ENCODE measurements at regions not wholly inside any gene's neighbourhood (a gene's known extent, or its start where the extent isn't known, plus 50 kb on each side); places are given as distances from the start of the nearest gene placed in this dataset.

DNA sequence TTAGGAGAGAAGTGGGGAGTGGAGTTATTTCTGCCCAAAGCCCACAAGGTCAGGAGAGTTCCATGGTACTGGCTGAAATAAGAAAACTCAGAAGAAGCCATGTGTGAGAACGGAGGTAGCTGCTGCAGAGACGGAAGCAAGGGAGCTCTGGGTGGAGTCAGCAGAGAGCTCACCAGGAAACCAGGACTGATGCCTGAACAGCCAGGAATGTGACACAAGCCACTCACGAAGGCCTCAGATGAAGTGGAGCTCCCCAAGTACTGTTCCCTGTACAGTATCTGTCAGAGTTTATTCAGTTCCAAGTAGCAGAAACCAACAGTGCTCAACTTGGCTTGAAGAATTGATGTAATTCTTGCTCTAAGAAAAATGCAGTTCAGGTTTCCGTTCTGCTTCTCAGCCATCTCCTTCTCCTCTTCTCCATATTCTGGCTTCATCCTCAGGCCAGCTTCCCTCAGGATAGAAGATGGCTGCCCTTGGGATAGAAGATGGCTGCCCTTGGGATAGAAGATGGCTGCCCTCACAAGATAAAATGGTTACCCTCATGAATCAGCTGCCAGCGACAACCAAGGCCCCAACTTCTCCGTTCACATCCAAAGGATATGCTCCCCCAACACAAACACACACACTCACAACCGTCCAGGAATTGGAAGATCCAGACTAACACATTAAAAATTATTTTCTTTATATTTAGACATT lies 117.4 kb upstream of the SH3BP4 start:
- peaks cover 19% of the 10 kb centered on the region for H3K4me1 ChIP-seq
- H3K9me3 ChIP-seq: no peaks in the 10 kb centered on the region
- ChIA-PET POLR2A (no interaction called here), CTCF (interaction anchor here (0.6 to 1.8 kb wide), 4 partner anchors 8 to 273 kb away, joined by 3 to 7 read pairs (median 3); no protein-coding TSS in a partner anchor)
- peak overlapping the region in 1 of 2 experiments; percentile 19; a peak in 2 of 6 replicates for H3K27ac ChIP-seq
- WGBS (ENCODE audit: missing lambda C conversion rate): 87% methylated on average over 7 of the region's 7 CpGs
- no peak overlapping the region for H3K4me2 ChIP-seq
- ATAC-seq: no peak
- FAIRE-seq: no peak
- TF ChIP-seq FOSB (CRISPR knock-in tag; IDR thresholded peaks at IDR 0.05): no peak
- no peak for TF ChIP-seq TP53 (CRISPR knock-in tag; IDR thresholded peaks at IDR 0.05)
- no peak for DNase-seq (ENCODE audit: low read depth in 1 of 2, low spot score in 1 of 2)
- no peak overlapping the region for H3K4me3 ChIP-seq

DNA sequence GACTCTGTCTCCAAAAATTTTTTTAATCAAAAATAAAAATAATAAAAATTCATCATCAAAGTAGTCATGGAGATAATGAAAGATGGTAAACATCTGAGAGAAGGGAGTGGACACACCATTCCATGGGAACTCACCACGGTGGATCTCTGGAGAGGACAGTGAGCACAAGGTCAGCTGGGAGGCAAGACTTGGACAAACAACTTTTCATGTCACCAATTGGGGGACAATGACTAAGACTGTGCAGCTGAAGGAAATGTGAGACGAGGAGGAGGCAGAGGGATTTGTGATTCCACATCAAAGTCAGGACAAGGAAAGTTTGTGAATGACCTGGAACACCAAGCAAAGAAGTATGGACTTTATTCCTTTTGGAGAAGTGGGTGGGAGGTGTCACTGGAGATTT lies 121.0 kb upstream of the SH3BP4 start:
- Histone ChIP-seq H3K27ac (peak overlapping the region in 1 of 2 experiments; percentile 35; a peak in 3 of 6 replicates), H3K4me1 (peaks cover 4% of the 10 kb centered on the region; the same call in 1 of the 3 replicates), H3K4me2 (no peak overlapping the region), H3K9me3 (no peaks in the 10 kb centered on the region), H3K4me3 (no peak overlapping the region)
- WGBS (ENCODE audit: missing lambda C conversion rate): 59% methylated on average over 2 of the region's 2 CpGs
- ChIA-PET CTCF (no interaction called here), POLR2A (no interaction called here)
- ATAC-seq (no peak), DNase-seq (ENCODE audit: low read depth in 1 of 2, low spot score in 1 of 2) (no peak), FAIRE-seq (no peak)
- TF ChIP-seq NFE2L2 (conservative IDR thresholded peaks at IDR 0.05; ENCODE audit: low read length) (no peak), RAD21 (conservative IDR thresholded peaks at IDR 0.05 in 1 of 2, IDR thresholded peaks at IDR 0.05 in 1 of 2) (no peak), RNF2 (IDR thresholded peaks at IDR 0.05; ENCODE audit: borderline replicate concordance, low read depth) (no peak), FOSB (CRISPR knock-in tag; IDR thresholded peaks at IDR 0.05) (no peak), PHF8 (IDR thresholded peaks at IDR 0.05; ENCODE audit: borderline replicate concordance, low read depth) (no peak), ZSCAN20 (CRISPR knock-in tag; IDR thresholded peaks at IDR 0.05) (no peak), ZFP36 (IDR thresholded peaks at IDR 0.05; ENCODE audit: borderline replicate concordance, partially characterized antibody) (no peak), CEBPB (IDR thresholded peaks at IDR 0.05) (no peak), MYC (IDR thresholded peaks at IDR 0.05; ENCODE audit: borderline replicate concordance, low read length) (no peak), RCOR1 (IDR thresholded peaks at IDR 0.05; ENCODE audit: low read depth, low read length) (no peak), FOXS1 (CRISPR knock-in tag; IDR thresholded peaks at IDR 0.05) (no peak), SREBF2 (IDR thresholded peaks at IDR 0.05) (no peak)
- TF ChIP-seq, protein P1, sequence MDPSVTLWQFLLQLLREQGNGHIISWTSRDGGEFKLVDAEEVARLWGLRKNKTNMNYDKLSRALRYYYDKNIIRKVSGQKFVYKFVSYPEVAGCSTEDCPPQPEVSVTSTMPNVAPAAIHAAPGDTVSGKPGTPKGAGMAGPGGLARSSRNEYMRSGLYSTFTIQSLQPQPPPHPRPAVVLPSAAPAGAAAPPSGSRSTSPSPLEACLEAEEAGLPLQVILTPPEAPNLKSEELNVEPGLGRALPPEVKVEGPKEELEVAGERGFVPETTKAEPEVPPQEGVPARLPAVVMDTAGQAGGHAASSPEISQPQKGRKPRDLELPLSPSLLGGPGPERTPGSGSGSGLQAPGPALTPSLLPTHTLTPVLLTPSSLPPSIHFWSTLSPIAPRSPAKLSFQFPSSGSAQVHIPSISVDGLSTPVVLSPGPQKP (IDR thresholded peaks at IDR 0.05; ENCODE audit: low read depth, low read length): no peak
- TF ChIP-seq, protein P2, sequence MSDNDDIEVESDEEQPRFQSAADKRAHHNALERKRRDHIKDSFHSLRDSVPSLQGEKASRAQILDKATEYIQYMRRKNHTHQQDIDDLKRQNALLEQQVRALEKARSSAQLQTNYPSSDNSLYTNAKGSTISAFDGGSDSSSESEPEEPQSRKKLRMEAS (IDR thresholded peaks at IDR 0.05): no peak
- TF ChIP-seq, protein P3, sequence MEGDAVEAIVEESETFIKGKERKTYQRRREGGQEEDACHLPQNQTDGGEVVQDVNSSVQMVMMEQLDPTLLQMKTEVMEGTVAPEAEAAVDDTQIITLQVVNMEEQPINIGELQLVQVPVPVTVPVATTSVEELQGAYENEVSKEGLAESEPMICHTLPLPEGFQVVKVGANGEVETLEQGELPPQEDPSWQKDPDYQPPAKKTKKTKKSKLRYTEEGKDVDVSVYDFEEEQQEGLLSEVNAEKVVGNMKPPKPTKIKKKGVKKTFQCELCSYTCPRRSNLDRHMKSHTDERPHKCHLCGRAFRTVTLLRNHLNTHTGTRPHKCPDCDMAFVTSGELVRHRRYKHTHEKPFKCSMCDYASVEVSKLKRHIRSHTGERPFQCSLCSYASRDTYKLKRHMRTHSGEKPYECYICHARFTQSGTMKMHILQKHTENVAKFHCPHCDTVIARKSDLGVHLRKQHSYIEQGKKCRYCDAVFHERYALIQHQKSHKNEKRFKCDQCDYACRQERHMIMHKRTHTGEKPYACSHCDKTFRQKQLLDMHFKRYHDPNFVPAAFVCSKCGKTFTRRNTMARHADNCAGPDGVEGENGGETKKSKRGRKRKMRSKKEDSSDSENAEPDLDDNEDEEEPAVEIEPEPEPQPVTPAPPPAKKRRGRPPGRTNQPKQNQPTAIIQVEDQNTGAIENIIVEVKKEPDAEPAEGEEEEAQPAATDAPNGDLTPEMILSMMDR (IDR thresholded peaks at IDR 0.05): no peak

DNA sequence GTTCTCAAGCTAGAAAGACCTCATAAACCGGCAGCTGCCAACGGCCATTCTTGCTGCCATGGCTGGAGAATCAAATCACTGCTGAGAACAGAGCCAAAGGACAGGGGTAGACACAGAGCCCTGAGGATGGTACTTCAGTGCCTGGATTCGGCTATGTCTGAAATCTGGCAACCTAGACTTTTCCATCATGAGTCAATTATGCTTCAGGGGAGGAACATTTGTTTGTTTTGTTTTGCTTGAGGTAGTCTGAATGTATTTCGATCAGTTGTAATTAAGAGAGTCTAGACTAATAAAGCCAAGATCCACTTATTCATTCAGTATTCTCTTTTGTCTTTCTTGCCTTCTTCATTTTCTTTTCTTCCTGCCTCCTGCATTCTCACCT lies 122.8 kb upstream of the SH3BP4 start:
- H3K9me3 ChIP-seq: no peaks in the 10 kb centered on the region
- ChIA-PET CTCF (interaction anchor here (0.9 kb wide), 1 partner anchor 8 kb away, joined by 3 read pairs; no protein-coding TSS in a partner anchor), POLR2A (no interaction called here)
- FAIRE-seq: no peak
- no peak for TF ChIP-seq HDAC2 (IDR thresholded peaks at IDR 0.05)
- TF ChIP-seq MAZ (IDR thresholded peaks at IDR 0.05; ENCODE audit: borderline replicate concordance, low read depth, low read length): no peak
- TF ChIP-seq, protein P4, sequence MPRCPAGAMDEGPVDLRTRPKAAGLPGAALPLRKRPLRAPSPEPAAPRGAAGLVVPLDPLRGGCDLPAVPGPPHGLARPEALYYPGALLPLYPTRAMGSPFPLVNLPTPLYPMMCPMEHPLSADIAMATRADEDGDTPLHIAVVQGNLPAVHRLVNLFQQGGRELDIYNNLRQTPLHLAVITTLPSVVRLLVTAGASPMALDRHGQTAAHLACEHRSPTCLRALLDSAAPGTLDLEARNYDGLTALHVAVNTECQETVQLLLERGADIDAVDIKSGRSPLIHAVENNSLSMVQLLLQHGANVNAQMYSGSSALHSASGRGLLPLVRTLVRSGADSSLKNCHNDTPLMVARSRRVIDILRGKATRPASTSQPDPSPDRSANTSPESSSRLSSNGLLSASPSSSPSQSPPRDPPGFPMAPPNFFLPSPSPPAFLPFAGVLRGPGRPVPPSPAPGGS (IDR thresholded peaks at IDR 0.05): no peak
- no peak for TF ChIP-seq KDM1A (IDR thresholded peaks at IDR 0.05; ENCODE audit: low read depth)
- TF ChIP-seq PHF8 (IDR thresholded peaks at IDR 0.05; ENCODE audit: borderline replicate concordance, low read depth): no peak
- no peak for TF ChIP-seq MAFK (IDR thresholded peaks at IDR 0.05; ENCODE audit: partially characterized antibody)
- no peak for TF ChIP-seq CHD2 (IDR thresholded peaks at IDR 0.05; ENCODE audit: low read length, partially characterized antibody)
- no peak for TF ChIP-seq HOXA7 (CRISPR knock-in tag; IDR thresholded peaks at IDR 0.05)
- DNase-seq (ENCODE audit: low read depth in 1 of 2, low spot score in 1 of 2): no peak
- 94% methylated on average over 4 of the region's 4 CpGs for WGBS (ENCODE audit: missing lambda C conversion rate)
- peaks cover 20% of the 10 kb centered on the region for H3K4me1 ChIP-seq
- H3K4me3 ChIP-seq: no peak overlapping the region
- H3K27ac ChIP-seq: peak overlapping the region; percentile 11 to 71; a peak in 4 of 6 replicates
- no peak overlapping the region for H3K4me2 ChIP-seq
- no peak for ATAC-seq
